Pons (tissue), 1 donor: ENCODE measurements at regions not wholly inside any gene's neighbourhood (a gene's known extent, or its start where the extent isn't known, plus 50 kb on each side); places are given as distances from the start of the nearest gene placed in this dataset.

Experiments
- DNase-seq: peaks from one replicate; pipeline ENCODE4 v3.0.0-alpha.2; 2016; ENCODE audit warnings: low spot score

DNA sequence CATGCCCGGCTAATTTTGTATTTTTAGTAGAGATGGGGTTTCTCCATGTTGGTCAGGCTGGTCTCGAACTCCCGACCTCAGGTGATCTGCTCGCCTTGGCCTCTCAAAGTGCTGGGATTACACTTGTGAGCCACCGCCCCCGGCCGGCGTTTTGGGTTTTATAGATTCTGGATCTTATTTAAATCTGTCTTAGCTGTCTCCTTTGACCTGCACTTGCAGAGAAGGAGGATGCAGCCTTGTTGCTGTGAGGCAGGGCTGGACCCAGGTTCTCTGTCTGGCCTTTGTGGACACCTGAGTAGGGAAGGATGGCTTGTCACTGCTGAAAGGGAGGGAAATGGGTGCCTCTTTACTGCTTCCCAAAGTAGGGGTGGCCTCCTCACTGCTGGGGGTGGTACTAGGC, 83.0 kb upstream of the HS6ST1 start:
- no peak for DNase-seq

DNA sequence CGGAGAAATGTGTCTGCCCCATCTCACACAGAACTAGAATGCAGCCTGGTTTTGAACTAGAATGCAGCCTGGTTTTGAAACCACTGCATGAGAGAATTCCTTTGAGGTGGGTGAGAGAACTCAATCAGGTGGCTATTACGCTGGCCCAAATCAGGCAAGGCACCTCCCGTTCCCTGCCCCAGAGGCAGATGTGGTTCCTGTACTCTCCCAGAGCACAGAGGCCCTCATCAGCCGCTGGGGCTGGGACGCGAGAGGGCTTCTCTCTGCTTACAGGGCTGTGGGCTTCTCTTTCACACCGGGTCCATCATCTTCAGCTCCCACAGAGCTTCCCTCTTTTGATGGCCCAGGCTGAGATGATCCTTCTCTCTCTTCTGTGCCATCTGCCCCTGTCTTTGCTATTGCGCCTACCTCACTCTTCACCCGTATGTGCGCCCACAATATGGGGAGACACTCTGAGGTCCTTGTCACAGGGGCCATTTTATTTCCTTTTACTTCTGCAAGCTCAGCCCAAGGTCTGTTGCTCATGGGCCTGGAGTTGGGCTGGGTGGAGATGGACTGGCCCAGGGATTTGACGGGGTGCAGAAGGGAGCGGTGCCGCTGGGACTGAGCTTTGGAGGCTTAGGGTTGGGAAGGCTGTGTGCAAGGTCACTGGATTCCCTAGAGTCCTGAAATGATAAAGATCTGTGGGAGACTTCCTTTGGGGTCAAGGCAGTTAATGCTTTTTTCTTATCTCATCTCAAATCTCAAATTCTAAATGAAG, 84.4 kb upstream of the HS6ST1 start:
- DNase-seq, result no peak

DNA sequence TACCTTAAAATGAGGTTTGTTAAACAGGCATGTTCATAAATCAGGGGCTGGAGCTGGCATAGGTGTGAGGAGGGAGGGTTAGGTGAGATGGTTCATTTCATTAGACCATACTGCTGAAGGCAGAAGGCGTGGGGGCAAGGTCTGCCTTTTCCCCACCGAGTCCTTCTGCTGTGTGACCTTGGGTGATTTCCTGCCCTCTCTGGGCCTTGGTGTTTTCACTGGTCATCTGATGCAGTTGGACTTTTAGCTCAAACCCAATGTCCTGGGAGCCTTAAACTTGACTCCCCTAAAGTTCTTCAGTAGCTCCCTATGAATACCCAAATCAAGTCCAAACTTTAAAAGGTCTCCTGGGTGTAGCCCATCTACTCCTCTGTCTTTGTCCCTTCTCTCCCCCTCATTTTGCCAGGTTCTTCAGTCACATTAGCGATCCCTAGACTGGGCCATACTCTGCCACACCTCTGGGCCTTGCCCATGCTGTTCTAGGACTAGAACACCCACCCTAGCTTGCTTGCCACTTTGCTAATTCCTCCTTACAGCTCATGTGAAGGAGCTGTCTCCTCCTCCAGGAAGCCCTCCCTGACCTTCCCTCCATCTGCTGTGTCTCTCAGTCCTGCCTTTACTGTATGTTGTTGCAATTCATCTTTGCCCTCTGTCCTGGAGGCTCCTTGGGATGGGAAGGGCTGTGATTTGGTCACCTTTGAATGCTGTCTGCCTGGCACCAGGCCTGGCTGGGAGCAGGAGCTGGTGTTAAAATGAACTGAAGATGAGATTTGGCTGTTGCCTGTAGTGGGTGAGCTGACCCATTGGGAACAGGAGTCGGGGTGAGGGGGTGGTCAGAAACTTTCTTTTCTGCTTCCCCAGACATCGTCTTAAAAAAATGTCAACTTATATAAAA, 85.4 kb upstream of the HS6ST1 start:
- no peak for DNase-seq

DNA sequence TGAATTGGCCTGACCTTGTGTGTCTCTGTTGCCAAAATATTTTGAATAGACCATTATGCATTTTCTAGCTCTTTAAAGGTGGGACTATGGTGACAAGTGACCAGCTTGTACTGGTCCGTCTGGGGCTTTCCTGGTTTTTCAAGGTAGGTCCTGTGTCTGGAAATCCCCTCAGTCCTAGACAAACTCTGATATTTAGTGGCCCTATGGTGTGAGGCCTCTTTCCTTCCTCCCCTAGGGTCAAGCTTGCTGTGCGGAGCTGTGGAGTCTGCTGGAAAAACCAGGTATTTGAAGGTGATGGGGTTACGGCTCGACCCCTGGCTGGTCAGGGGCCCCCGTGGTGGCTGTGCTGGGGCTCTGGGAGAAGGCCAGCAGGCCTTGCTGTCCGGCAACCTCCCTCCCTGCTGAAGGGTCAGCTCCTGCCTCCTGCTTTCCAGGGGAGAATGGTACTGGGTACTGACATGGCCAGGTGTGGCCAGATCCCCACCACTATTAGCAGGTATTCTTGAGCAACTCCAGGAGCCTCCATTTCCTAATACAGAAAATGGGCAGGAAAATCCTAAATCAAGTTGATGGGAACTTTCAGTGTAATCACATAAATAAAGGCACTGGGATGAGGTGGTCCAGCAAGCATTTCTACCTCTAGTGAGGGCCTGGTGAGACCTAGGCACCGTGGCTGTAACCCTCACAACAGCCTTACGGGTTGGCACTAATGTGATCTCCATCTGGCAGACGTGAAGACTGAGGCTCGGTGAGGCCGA, 86.2 kb upstream of the HS6ST1 start:
- DNase-seq, result no peak

DNA sequence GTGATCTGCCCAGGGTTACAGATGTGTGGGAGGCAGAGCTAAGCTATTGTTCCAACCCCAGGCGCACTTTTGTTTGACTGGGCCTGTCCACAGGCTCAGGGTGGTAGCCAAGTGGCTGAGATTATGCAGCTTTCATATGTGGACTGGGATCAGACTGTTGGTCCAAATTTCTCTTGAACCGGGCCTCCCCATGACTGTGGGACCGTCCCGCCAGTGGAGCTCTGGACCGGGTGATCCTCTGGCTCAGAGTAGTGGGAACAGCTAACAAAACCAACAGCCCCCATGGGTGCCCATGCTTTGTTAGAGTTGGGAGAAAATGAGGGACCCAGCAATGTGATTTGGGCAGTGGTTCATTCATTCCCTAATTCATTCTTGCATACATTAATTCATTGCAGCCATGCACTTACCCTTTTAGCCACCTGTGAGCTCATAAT, 86.8 kb upstream of the HS6ST1 start:
- no peak for DNase-seq

DNA sequence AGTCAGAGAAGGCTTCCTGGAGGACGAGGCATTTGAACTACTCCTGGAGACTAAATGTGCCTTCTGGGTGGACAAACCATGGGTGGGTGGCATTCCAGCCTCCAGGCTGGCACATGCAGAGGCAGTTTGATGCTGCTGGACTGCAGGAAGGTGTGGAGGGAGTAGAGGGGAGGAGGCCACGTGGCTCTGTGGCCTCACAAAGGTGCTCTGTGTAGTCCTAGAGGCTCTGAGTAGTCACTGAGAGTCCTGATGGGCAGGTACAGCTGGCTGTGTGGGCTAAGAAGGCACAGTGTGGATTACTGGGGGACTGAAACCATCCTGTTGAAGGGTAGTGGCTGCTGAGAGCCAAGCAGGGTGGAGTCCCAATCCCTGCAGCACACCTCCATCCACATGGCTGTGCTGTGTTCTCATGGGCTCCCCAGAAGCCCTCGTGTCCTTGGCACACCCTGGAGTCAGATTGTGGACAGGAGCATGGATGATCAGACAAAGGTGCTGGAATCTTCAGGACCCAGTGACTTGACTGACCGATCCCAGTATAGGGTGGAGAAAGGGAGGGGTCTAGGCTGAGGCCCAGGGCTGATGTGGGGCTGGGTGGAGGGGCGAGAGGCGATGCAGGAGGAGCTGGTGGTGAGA, 87.4 kb upstream of the HS6ST1 start:
- DNase-seq, result no peak

DNA sequence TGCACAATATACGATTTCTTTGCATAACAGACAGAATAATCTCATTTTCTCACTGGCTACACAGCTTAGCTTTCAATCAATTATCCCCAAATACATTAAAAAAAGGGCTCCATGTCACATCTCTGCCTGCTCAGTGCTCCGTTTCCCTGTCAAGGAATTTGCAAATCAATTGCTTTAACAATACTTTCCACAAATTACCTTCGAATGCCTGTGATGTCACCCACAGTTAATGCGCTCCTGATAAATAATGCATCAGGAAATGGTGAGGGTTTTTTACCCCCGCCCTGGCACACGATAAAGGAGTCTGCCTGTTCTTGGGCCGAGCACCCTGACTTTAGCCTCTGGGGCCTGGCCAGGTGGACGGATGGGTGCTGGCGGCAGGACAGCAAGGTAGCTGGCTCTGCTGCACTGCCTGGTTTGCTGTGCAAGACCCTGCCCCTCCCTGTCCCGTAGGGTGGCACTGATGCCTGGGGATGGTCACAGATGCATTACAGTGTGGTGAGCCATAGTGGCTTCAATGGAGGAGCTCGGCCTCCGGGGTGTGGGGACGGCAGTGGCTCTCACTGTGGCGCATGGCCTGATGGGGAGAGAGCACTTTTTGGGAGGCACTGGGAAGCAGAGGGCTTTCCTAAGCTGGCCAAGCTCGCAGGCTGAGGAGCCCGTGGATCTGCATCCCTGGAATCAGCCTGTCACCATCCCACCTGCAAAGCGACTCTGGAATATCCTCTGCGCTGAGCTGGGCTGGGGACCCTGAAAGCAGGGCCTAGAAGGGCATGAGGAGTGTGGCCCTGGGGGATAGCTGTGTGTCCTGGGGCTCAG, 88.3 kb upstream of the HS6ST1 start:
- DNase-seq, result no peak

DNA sequence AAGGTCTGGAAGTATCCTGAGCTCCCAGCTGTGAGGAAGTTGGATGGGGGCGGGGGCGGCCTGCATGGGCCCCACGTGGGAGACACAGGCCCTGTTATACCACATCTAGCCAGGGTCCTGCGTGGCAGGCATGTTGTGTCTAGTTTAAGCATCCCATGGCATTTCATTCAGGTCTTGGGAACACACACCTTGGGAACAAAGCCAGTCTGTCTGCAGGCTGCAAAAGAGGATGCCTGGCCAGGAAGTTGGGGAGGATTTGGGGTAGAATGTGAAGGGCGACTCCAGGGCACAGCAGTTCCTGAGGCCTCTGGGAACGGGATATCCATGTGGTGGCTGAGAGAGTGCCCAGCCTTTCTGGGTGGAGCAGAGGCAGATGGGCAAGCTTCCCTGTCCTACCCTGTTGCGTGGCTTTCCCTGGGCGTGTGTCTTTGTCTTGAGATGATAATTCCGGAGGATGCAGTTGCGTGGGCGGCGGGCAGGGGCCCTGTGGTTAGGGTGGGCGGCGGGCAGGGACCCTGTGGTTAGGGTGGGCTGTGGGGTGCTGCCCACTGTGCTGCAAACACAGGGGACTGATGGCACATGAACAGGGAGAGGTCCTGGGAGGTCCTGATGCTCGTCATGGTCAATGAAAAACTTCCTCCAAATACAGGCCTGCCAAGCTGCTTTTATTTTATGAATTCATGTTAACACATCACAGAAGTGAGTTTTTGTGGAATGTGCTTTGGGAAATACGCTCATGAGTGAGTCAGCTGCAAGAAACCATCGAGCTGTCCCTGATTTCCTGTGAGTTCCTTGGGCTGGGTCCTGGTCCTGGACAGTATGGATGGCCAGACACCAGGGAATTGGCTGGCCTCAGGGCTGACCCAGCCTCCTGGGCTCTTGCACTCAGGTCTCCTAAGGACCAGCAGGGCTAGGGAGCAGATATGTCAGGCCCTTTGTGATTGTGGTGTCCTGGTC, 90.0 kb upstream of the HS6ST1 start:
- no peak for DNase-seq

DNA sequence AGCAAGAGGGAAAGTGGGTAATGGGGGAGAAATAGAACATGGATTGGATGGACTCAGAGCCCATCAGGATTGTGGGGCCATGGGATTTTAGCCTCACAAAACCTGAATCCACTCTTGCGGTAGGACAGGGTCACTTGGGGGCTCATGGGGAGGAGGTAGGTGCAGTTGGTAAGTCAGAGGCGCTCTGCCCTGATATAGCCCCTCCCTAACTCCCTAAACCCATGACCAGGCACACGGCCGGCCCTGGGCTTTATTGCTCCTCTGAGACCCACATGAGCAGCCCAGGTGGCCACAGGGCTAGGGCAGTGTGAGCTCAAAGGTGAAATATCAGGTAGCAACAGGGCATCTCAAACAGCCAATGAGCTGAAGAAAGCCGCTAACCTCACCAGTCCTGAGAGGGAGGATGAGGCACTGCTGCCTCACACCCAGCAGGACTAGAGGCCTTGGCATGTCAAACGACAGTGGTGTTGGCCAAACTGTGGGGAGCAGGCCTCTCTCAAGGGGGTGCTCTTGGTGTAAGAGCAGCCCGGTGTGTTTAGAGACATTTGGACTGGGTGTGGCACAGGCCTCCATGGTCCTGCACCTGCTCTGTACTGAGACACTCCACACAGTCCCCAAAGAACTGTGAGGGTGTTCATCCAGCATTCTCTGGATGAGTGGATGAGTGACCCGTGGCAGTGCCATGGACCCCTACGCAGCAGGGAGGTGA, 90.8 kb upstream of the HS6ST1 start:
- no peak for DNase-seq

DNA sequence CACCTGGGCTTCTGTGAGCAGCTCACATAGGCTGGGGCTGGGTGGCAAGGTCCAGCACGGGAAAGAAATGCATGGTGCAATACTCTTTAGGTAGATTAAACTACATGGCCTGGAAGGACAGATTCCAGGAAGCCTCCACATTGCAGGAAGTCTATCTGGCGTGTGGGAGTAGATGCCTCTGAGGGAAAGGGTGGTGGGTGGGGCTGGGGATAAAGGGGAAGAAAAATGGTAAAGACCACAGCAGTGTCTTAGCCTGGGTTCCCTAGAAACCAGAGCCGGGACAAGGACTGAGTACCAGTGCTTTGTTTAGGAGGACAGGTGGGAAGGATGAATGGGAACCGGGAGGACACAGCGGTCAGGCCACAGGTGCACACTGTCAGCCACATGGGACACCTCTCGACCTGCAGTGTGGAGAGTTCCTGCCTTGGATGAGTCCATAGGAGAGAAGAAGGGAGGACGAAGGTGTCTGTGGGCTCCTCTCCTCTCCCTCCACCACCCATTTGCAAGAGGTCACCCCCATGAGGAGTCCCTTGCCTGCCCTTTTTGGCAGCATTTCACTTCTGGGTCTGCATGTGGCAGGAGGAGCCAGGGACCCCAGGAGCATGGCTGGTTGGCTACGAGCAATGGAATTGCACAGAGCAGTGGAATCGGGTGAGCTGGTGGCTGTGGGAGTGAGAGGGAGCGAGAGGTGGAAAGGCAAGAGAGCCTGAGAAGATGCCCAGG, 91.5 kb upstream of the HS6ST1 start:
- DNase-seq, result no peak

DNA sequence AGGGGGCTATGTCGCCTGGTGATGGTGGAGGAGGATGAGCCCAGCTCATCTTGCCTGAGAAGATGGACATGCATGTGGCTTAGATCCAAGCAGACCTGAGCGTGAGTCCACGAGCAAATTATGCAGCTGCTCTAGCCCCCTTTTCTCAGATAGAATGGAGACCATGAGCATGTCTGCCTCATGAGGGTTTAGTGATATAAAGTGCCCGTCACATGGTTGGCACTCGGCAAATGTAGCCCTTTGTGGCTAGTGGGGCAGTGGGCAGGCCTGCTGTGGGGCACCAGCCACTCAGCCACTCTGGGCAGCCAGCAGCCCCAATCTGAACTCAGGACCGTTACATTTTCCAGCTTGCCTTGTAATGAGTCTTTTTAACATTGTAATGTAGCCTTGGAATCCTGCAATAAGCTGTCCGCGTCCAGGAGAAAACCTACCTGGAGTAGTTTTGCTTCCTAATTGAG, 92.1 kb upstream of the HS6ST1 start:
- no peak for DNase-seq

DNA sequence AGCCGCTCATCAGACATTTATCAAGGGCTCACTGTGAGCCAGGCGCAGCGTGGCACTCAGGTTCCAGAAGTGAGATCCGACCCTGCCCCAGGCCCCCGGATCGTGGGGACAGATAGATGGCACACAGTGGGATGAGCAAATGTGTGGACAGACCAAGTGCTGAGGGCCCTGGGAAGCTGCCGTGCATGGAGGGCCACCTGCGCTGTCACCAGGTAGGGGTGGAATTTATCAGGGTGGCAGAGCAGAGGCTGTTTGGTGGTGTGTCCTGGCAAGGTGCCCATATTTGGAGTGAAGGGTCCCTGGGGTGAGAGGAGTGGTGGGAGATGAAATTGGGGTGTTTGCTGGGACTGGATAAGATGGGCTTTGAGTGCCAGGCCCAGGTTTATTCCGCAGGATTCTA, 92.8 kb upstream of the HS6ST1 start:
- DNase-seq, result no peak

DNA sequence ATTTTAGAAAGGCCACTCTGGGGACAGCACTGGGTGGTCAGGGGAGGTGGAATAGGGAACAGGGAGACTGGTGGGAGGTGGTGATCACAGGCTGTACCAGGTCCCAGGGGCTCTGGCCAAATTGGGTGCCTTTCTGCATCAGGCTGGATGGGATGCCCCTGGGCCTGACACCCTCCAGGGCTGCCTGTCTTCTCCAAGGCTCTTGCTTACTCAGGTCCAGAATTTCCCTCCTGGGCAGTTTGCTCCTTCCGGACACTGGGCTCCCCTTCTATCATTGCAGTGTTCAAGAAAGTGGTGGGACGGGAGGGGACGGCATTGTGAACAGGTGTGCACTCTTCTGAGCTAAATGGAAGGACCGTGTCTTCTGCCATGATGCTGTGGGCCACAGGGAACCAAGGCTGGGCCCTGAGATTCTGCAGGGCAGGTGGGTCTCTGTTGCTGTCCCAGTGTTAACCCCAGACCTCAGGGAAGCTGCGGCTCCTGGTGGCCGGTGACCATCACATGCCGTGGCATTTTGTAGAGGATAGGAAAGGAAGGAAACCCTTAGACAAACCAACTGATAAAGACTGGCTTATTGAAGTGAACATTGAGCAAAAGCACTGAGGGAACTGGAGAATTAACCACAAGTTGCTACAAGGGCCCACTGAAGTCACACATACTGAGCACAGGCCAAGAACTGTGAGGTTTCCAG, 93.7 kb upstream of the HS6ST1 start:
- no peak for DNase-seq

DNA sequence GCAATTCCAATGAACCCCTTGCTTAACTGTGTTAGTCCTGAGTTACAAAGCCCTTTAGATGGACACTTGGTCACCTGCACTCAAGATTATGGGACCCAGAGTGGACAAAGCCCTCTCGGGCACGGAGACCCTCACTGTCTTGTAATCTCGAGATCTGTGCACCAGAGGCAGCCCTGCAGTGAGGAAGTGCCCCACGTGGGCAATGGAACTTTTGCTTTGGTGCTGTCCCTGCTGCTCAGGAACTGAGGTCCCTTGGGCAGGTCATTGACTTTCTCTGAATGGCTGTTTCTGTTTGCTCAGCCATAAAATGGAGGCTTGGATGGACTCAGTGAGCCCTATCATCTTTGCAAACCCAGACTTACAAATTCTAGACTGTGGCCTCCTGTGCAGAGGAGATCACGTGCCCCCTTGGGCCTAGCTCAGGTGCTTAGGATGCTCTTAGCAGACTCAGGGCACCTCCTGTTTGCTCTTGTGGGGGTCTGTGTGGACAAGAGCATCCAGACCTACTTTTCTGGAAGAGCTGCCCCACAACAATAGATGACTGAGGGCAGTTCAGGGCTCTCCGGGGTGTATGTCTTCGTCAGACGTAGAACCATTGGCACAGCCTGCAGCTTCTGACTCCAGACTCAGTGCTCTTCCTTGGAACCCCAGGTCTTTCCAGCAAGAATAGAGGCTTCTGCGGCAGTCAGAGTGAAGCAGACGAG, 94.5 kb upstream of the HS6ST1 start:
- no peak for DNase-seq

DNA sequence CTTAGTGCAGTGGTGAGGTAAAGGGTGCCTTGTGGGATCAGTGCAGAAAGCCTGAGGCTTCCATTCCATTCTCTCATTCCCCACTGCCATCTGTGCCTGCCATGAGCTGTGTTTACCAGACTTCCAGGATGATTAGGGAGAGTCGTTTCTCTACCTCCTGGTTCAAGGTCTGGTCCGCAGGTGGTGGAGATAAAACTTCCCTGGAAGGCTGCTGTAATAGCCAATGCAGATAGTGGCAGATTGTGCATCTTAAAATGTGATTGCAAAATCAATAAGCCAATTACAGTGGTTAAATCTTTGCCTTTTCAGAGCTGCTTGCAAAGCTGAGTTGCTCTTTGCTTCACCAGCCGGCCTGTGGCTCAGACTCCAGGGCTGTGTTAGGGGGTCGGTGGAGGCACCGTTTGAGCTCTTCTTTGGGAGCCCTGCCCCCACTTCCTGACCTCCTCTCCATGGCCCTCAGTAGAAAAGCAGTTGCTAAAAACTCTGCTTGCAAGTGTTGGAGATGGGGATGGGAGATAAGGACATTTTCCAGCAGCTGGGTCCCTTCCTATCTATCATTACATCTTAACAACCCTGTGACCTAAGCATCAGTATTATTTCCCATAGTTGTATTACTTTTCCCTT, 95.2 kb upstream of the HS6ST1 start:
- DNase-seq, result no peak

DNA sequence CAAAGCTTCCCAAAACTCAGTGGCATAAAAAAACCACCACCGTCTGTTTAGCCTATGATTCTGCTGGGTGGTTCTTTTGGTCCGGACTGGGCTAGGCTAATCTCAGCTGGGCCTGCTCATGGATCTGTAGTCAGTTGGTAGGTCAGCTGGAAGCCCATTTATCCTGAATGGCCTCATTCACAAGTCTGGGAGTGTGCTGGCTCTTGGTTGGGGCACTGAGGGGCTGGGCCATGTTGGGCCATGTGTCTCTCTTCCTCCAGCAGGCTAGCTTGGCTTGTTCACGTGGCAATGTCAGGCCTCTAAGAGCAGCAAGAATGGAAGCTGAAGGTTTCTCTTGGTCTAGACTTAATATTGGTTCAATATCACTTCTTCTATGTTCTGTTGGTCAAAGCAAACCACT, 95.7 kb upstream of the HS6ST1 start:
- DNase-seq, result no peak
